MM.1S (cell line): ENCODE measurements at regions not wholly inside any gene's neighbourhood (a gene's known extent, or its start where the extent isn't known, plus 50 kb on each side); places are given as distances from the start of the nearest gene placed in this dataset.

Source experiments
- DNase-seq: peaks from one replicate; pipeline ENCODE4 v3.0.0-alpha.2; 2015
- H2AFZ ChIP-seq: fragments of 300-600 bp; sonication (generic); 2 replicates; pipeline ENCODE4 v1.6.0; 2016; ENCODE audit warnings: antibody characterized with exemption, low read length
- H3F3A ChIP-seq: fragments of 300-600 bp; sonication (generic); 2 replicates; pipeline ENCODE4 v1.6.1; 2016; ENCODE audit warnings: mild to moderate bottlenecking, antibody characterized with exemption, low read length, moderate library complexity, mixed read lengths; ENCODE audit not compliant: insufficient read depth
- H3K27ac ChIP-seq: fragments of 300-600 bp; sonication (generic); 2 replicates; pipeline ENCODE4 v1.5.1; 2016; ENCODE audit warnings: mild to moderate bottlenecking, low read length
- H3K27me3 ChIP-seq: fragments of 300-600 bp; sonication (generic); replicated peaks from 2 replicates; pipeline ENCODE4 v1.6.0; 2016; ENCODE audit warnings: low read length; ENCODE audit not compliant: insufficient read depth
- H3K36me3 ChIP-seq: fragments of 300-600 bp; sonication (generic); replicated peaks from 2 replicates; pipeline ENCODE4 v1.6.1; 2016; ENCODE audit warnings: mild to moderate bottlenecking, low read length, mixed read lengths; ENCODE audit not compliant: insufficient read depth
- H3K4me1 ChIP-seq: fragments of 300-600 bp; sonication (generic); 2 replicates; pipeline ENCODE4 v1.6.1; 2016; ENCODE audit warnings: low read length, mixed read lengths
- H3K4me2 ChIP-seq: fragments of 300-600 bp; sonication (generic); 2 replicates; pipeline ENCODE4 v1.6.0; 2016; ENCODE audit warnings: low read depth, low read length
- H3K4me3 ChIP-seq: fragments of 300-600 bp; sonication (generic); 2 replicates; pipeline ENCODE4 v1.5.1; 2016; ENCODE audit warnings: low read length, mixed read lengths
- H3K79me2 ChIP-seq: fragments of 300-600 bp; sonication (generic); 2 replicates; pipeline ENCODE4 v1.6.1; 2016; ENCODE audit warnings: mixed run types, low read length, mixed read lengths
- H3K9ac ChIP-seq: fragments of 300-600 bp; sonication (generic); 2 replicates; pipeline ENCODE4 v1.6.1; 2016; ENCODE audit warnings: low read length, mixed read lengths
- H3K9me2 ChIP-seq: fragments of 300-600 bp; sonication (generic); replicated peaks from 2 replicates; pipeline ENCODE4 v1.6.1; 2016; ENCODE audit warnings: mild to moderate bottlenecking, low read length, mixed read lengths; ENCODE audit not compliant: insufficient read depth
- H3K9me3 ChIP-seq: fragments of 300-600 bp; sonication (generic); replicated peaks from 2 replicates; pipeline ENCODE4 v1.6.1; 2016; ENCODE audit warnings: mild to moderate bottlenecking, low read length, mixed read lengths; ENCODE audit not compliant: insufficient read depth
- H4K20me1 ChIP-seq: fragments of 300-600 bp; sonication (generic); 2 replicates; pipeline ENCODE4 v1.6.1; 2016; ENCODE audit warnings: mild to moderate bottlenecking, low read length, moderate library complexity, mixed read lengths; ENCODE audit not compliant: insufficient read depth
- CTCF ChIP-seq: fragments of 300-600 bp; sonication (generic); IDR thresholded peaks from 2 replicates; pipeline ENCODE4 v1.5.1; 2016; ENCODE audit warnings: antibody characterized with exemption, low read length, mixed read lengths
- EZH2 ChIP-seq: fragments of 300-600 bp; sonication (generic); optimal IDR thresholded peaks from 2 replicates; pipeline ENCODE3; 2017; ENCODE audit warnings: low read depth, mild to moderate bottlenecking, antibody characterized with exemption, low read length, mixed read lengths
- EZH2phosphoT487 ChIP-seq: fragments of 300-600 bp; sonication (generic); IDR thresholded peaks from 2 replicates; pipeline ENCODE4 v1.6.1; 2018; ENCODE audit warnings: antibody characterized with exemption, low read length

GRCh38 chr9:103068753-103069152 is 73.6 kb downstream of the CYLC2 start:
- H3F3A ChIP-seq, result no peaks in the 10 kb centered on the region
- no peak overlapping the region for H3K4me2 ChIP-seq
- H3K4me1 ChIP-seq, result no peaks in the 10 kb centered on the region
- H3K79me2 ChIP-seq, result no peaks in the 10 kb centered on the region
- H3K27me3 ChIP-seq, result no peaks in the 10 kb centered on the region
- H3K9ac ChIP-seq, result no peak overlapping the region
- H3K36me3 ChIP-seq, result no peaks in the 10 kb centered on the region
- H3K9me2 ChIP-seq, result no peaks in the 10 kb centered on the region
- DNase-seq, result no peak
- no peak overlapping the region for H2AFZ ChIP-seq
- H3K9me3 ChIP-seq, result no peaks in the 10 kb centered on the region
- no peak overlapping the region for H3K4me3 ChIP-seq
- no peak overlapping the region for H3K27ac ChIP-seq
- no peak for TF ChIP-seq EZH2phosphoT487
- no peak for TF ChIP-seq EZH2
- no peak for TF ChIP-seq CTCF
- no peaks in the 10 kb centered on the region for H4K20me1 ChIP-seq

DNA sequence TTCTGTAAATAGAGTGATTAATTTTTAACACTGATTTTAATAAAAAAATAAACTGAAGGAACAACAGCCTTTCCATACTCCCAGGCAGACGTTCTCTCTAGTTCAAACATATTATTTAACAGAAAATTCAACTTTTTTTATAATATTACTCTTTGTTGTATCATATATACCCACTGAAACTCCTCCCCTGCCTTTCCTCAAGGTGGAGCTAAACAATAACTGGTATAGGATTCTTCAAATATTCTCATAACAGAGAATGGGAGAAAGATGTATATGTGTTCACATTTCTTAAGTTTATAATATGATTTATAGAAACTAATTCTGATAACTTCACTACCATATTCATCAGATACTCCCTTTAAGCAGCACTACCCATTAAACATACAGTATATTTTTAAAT is 83.4 kb downstream of the CYLC2 start:
- TF ChIP-seq EZH2 (no peak), CTCF (no peak; the same call in 1 of the 2 replicates), EZH2phosphoT487 (no peak)
- no peaks in the 10 kb centered on the region for H3F3A ChIP-seq
- no peaks in the 10 kb centered on the region for H3K9me3 ChIP-seq
- H3K9ac ChIP-seq, result no peak overlapping the region
- no peaks in the 10 kb centered on the region for H3K79me2 ChIP-seq
- no peaks in the 10 kb centered on the region for H3K4me1 ChIP-seq
- no peak overlapping the region for H3K4me2 ChIP-seq
- no peaks in the 10 kb centered on the region; the same call in 1 of the 2 replicates for H3K36me3 ChIP-seq
- H3K27me3 ChIP-seq, result no peaks in the 10 kb centered on the region
- H2AFZ ChIP-seq, result no peak overlapping the region
- DNase-seq, result no peak
- H3K4me3 ChIP-seq, result no peak overlapping the region
- no peaks in the 10 kb centered on the region for H4K20me1 ChIP-seq
- H3K27ac ChIP-seq, result no peak overlapping the region
- H3K9me2 ChIP-seq, result no peaks in the 10 kb centered on the region

DNA sequence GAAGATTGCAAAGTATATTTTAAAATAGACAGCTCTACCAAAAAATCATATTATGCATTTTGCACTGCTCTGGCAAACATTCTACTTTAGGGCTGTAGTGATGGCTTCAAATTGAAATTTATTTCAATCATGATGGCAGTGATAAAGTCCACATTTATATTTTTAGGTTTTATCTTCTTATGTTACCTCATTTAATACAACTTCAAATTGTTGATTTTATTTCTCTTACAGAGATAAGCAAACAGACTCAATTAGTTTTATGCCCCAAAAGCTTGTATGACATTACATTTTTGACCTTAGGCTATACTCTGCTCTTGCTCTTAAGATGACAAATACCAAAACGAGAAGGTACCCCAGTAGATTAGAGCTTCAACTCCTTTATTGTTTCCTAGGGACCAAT is 87.4 kb downstream of the CYLC2 start:
- Histone ChIP-seq H3K79me2 (no peaks in the 10 kb centered on the region), H3K27ac (no peak overlapping the region), H3K4me2 (no peak overlapping the region), H3K9me2 (no peaks in the 10 kb centered on the region), H2AFZ (no peak overlapping the region), H3K9ac (no peak overlapping the region), H3K4me1 (no peaks in the 10 kb centered on the region), H4K20me1 (no peaks in the 10 kb centered on the region), H3K27me3 (no peaks in the 10 kb centered on the region), H3K4me3 (no peak overlapping the region), H3F3A (no peaks in the 10 kb centered on the region), H3K36me3 (no peaks in the 10 kb centered on the region; the same call in 1 of the 2 replicates), H3K9me3 (no peaks in the 10 kb centered on the region)
- no peak for DNase-seq
- TF ChIP-seq EZH2 (no peak), EZH2phosphoT487 (no peak), CTCF (no peak)
